Glutamatergic neuron (in vitro differentiated cells): ENCODE measurements at regions not wholly inside any gene's neighbourhood (a gene's known extent, or its start where the extent isn't known, plus 50 kb on each side); places are given as distances from the start of the nearest gene placed in this dataset.

Experiments used
- DNase-seq: peaks from one replicate; pipeline ENCODE4 v3.0.0; 2022
- H3K27ac Mint-ChIP-seq: one replicate; pipeline ENCODE4 v1.8.0; 2020; ENCODE audit warnings: mild to moderate bottlenecking, mixed read lengths, inconsistent platforms; ENCODE audit not compliant: unreplicated experiment
- H3K27me3 Mint-ChIP-seq: one replicate; pipeline ENCODE4 v1.8.0; 2020; ENCODE audit warnings: mild to moderate bottlenecking, moderate library complexity, mixed read lengths, inconsistent platforms; ENCODE audit not compliant: unreplicated experiment
- H3K36me3 Mint-ChIP-seq: one replicate; pipeline ENCODE4 v1.8.0; 2020; ENCODE audit warnings: mild to moderate bottlenecking, mixed read lengths, inconsistent platforms; ENCODE audit not compliant: unreplicated experiment
- H3K4me1 Mint-ChIP-seq: one replicate; pipeline ENCODE4 v1.8.0; 2020; ENCODE audit warnings: mild to moderate bottlenecking, low read depth, mixed read lengths, inconsistent platforms; ENCODE audit not compliant: unreplicated experiment
- H3K4me3 Mint-ChIP-seq: one replicate; pipeline ENCODE4 v1.8.0; 2020; ENCODE audit warnings: mild to moderate bottlenecking, mixed read lengths, inconsistent platforms; ENCODE audit not compliant: unreplicated experiment
- H3K9me3 Mint-ChIP-seq: one replicate; pipeline ENCODE4 v1.8.0; 2020; ENCODE audit warnings: mild to moderate bottlenecking, moderate library complexity, mixed read lengths, inconsistent platforms; ENCODE audit not compliant: unreplicated experiment
- CTCF ChIP-seq: fragments of 200-600 bp; sonication (generic); IDR thresholded peaks from one replicate; pipeline ENCODE4 v1.5.0; 2021; ENCODE audit not compliant: partially characterized antibody, unreplicated experiment

GRCh38 chr11:122234257-122234656, 118.2 kb upstream of the BLID start:
- Mint-ChIP-seq H3K27ac (no peak overlapping the region), H3K27me3 (no peaks in the 10 kb centered on the region), H3K36me3 (no peaks in the 10 kb centered on the region), H3K4me3 (no peak overlapping the region), H3K4me1 (no peaks in the 10 kb centered on the region), H3K9me3 (no peaks in the 10 kb centered on the region)
- no peak for TF ChIP-seq CTCF
- no peak for DNase-seq

- no peaks in the 10 kb centered on the region for H3K4me1 Mint-ChIP-seq
- no peak overlapping the region for H3K27ac Mint-ChIP-seq
- H3K27me3 Mint-ChIP-seq: no peaks in the 10 kb centered on the region
- TF ChIP-seq CTCF: no peak
- H3K9me3 Mint-ChIP-seq: no peaks in the 10 kb centered on the region
- H3K4me3 Mint-ChIP-seq: no peak overlapping the region
- DNase-seq: no peak
- H3K36me3 Mint-ChIP-seq: no peaks in the 10 kb centered on the region
Observed at GRCh38 chr11:122232985-122233384, 117.0 kb upstream of the BLID start.

- H3K27ac Mint-ChIP-seq: no peak overlapping the region
Observed at GRCh38 chr11:122230385-122230755, 114.4 kb upstream of the BLID start.

GRCh38 chr11:122229481-122230384, 113.7 kb upstream of the BLID start:
- Mint-ChIP-seq H3K36me3 (no peaks in the 10 kb centered on the region), H3K9me3 (no peaks in the 10 kb centered on the region), H3K4me1 (no peaks in the 10 kb centered on the region), H3K27ac (no peak overlapping the region), H3K4me3 (no peak overlapping the region), H3K27me3 (peaks cover 3% of the 10 kb centered on the region)
- no peak for DNase-seq
- no peak for TF ChIP-seq CTCF

More at GRCh38 chr11:122230385-122230755, 114.4 kb upstream of the BLID start:
- Mint-ChIP-seq H3K9me3 (no peaks in the 10 kb centered on the region), H3K27me3 (peaks cover 3% of the 10 kb centered on the region), H3K4me1 (no peaks in the 10 kb centered on the region), H3K4me3 (no peak overlapping the region), H3K36me3 (no peaks in the 10 kb centered on the region)
- no peak for TF ChIP-seq CTCF
- no peak for DNase-seq

- H3K4me1 Mint-ChIP-seq: no peaks in the 10 kb centered on the region
- no peaks in the 10 kb centered on the region for H3K9me3 Mint-ChIP-seq
- H3K27me3 Mint-ChIP-seq: peaks cover 3% of the 10 kb centered on the region
- no peak overlapping the region for H3K4me3 Mint-ChIP-seq
- no peaks in the 10 kb centered on the region for H3K36me3 Mint-ChIP-seq
- no peak overlapping the region for H3K27ac Mint-ChIP-seq
- no peak for DNase-seq
- TF ChIP-seq CTCF: no peak
Observed at GRCh38 chr11:122229078-122229477, 113.1 kb upstream of the BLID start.
